NB4 (cell line): ENCODE measurements at regions not wholly inside any gene's neighbourhood (a gene's known extent, or its start where the extent isn't known, plus 50 kb on each side); places are given as distances from the start of the nearest gene placed in this dataset.

Experiments used
- MYC ChIP-seq: IDR thresholded peaks from 2 replicates; pipeline ENCODE4 v1.6.1; 2011; ENCODE audit warnings: low read depth, low read length
- POLR2A ChIP-seq: IDR thresholded peaks from 2 replicates; pipeline ENCODE4 v1.6.1; 2011; ENCODE audit warnings: mild to moderate bottlenecking; ENCODE audit not compliant: insufficient read length; ENCODE audit errors: extremely low read depth
- TF ChIP-seq, protein P1 (sequence below): IDR thresholded peaks from one replicate; pipeline ENCODE4 v1.5.1; 2012; ENCODE audit warnings: low read depth, low read length
- TF ChIP-seq, protein P2 (sequence below): IDR thresholded peaks from 2 replicates; pipeline ENCODE4 v1.6.1; 2011; ENCODE audit warnings: low read depth, low read length

DNA sequence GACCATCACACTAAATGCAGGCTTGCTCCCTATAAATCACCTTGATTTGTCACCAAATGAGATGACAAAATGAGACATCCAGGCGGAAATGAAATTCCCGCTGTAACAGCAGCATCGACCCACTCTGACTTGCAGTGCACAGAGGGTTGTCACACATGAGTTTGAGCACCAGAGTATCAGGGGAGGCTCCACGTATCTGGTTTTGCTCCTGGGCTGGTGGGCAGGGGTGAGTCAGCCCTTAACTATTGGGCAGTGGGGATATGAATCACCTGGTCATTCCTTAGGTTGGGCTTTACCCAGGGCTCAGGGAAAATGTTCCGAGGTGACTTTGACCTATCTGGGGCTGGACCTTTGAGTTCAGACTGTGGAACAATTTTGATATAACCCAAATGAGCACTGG lies 245.2 kb upstream of the CCL2 start:
- TF ChIP-seq, protein P1, sequence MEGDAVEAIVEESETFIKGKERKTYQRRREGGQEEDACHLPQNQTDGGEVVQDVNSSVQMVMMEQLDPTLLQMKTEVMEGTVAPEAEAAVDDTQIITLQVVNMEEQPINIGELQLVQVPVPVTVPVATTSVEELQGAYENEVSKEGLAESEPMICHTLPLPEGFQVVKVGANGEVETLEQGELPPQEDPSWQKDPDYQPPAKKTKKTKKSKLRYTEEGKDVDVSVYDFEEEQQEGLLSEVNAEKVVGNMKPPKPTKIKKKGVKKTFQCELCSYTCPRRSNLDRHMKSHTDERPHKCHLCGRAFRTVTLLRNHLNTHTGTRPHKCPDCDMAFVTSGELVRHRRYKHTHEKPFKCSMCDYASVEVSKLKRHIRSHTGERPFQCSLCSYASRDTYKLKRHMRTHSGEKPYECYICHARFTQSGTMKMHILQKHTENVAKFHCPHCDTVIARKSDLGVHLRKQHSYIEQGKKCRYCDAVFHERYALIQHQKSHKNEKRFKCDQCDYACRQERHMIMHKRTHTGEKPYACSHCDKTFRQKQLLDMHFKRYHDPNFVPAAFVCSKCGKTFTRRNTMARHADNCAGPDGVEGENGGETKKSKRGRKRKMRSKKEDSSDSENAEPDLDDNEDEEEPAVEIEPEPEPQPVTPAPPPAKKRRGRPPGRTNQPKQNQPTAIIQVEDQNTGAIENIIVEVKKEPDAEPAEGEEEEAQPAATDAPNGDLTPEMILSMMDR: no peak
- TF ChIP-seq, protein P2, sequence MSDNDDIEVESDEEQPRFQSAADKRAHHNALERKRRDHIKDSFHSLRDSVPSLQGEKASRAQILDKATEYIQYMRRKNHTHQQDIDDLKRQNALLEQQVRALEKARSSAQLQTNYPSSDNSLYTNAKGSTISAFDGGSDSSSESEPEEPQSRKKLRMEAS: no peak
- TF ChIP-seq POLR2A (no peak), MYC (no peak)
